ENCODE measurements at regions not wholly inside any gene's neighbourhood (a gene's known extent, or its start where the extent isn't known, plus 50 kb on each side); places are given as distances from the start of the nearest gene placed in this dataset.

DNA sequence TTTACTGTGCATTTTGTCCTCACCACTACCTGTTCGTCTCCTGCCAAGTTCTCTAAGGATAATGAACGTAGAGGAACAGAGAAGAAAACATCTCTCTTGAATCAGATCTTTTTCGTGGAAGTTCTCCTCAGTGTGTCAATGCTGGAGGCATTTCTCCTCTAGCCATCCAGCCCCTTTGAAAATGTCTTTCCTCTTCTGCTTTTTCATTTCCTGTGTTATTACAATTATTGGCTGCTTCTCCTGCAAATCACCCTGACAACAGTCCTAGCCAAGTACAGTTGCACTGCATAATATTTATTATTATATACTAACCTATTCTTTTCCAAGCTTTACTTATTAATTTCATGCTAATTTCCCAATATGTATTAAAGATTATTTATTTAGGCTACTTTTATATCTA lies 61.8 kb upstream of the TRPM3 start:
- H4K91ac ChIP-seq (replicated peaks; ENCODE audit: insufficient read length, low read length) = no peak overlapping the region
- H3K4me3 ChIP-seq (ENCODE audit: extremely low read depth in 1 of 4, insufficient read depth in 2 of 4, low read depth in 3 of 4, low read length in 4 of 4) = no peak overlapping the region
- H4K8ac ChIP-seq (ENCODE audit: extremely low read depth, insufficient read depth, low read length) = no peak overlapping the region
- no peaks in the 10 kb centered on the region for H3K79me1 ChIP-seq (ENCODE audit: low read depth, low read length)
- no peak overlapping the region for H3K9ac ChIP-seq (replicated peaks in 1 of 4; ENCODE audit: extremely low read depth in 1 of 4, low read depth in 3 of 4, low read length in 3 of 4)
- no peaks in the 10 kb centered on the region for H3K79me2 ChIP-seq (ENCODE audit: control insufficient read depth in 1 of 2, insufficient read depth in 2 of 2, low read length in 2 of 2)
- no peak overlapping the region for H2BK20ac ChIP-seq (ENCODE audit: low read length)
- FAIRE-seq = no peak
- no peaks in the 10 kb centered on the region for H3K4me1 ChIP-seq (replicated peaks in 1 of 4; ENCODE audit: control insufficient read depth in 3 of 4, insufficient read depth in 4 of 4, low read length in 3 of 4)
- no peak overlapping the region for H3K27ac ChIP-seq (ENCODE audit: low read depth, low read length)
- no peak overlapping the region for H2AFZ ChIP-seq (ENCODE audit: low read length)
- ChIA-PET POLR2A (ENCODE audit: partially characterized antibody) (no interaction called here), CTCF (ENCODE audit: partially characterized antibody) (no interaction called here)
- no peak overlapping the region for H2BK5ac ChIP-seq (ENCODE audit: low read depth, low read length)
- WGBS, 2 experiments (ENCODE audit: extremely low coverage in 1 of 2, insufficient coverage in 1 of 2, insufficient read length in 1 of 2, insufficient replicate concordance in 2 of 2, low coverage in 1 of 2, low lambda C conversion rate in 2 of 2, missing lambda C conversion rate in 1 of 2) = 85% methylated on average over 3 of the region's 3 CpGs; no CpG with 5 or more reads in 1 of the 2 experiments
- H3K18ac ChIP-seq (ENCODE audit: extremely low read depth, low read length) = no peak overlapping the region
- no peak overlapping the region for H4K5ac ChIP-seq (ENCODE audit: insufficient read length, low read depth, low read length)
- no peak overlapping the region for H2BK12ac ChIP-seq (ENCODE audit: low read depth, low read length)
- H3K23me2 ChIP-seq (ENCODE audit: low read depth, low read length) = no peaks in the 10 kb centered on the region; the same call in 1 of the 2 replicates
- no peaks in the 10 kb centered on the region for H3K36me3 ChIP-seq (ENCODE audit: control insufficient read depth in 2 of 4, insufficient read depth in 4 of 4, low read length in 3 of 4)
- no peak overlapping the region for H3K4ac ChIP-seq (replicated peaks; ENCODE audit: insufficient read length, low read depth, low read length)
- H3K56ac ChIP-seq (replicated peaks; ENCODE audit: insufficient read length, low read depth, low read length) = no peak overlapping the region
- H2BK120ac ChIP-seq (replicated peaks; ENCODE audit: low read depth, low read length) = no peak overlapping the region
- no peak overlapping the region for H3K4me2 ChIP-seq (ENCODE audit: insufficient read depth in 1 of 2, low read depth in 2 of 2, low read length in 2 of 2)
- no peak overlapping the region for H3K23ac ChIP-seq (ENCODE audit: insufficient read length)
- H3K9me3 ChIP-seq (ENCODE audit: insufficient read depth in 2 of 2, low read depth in 1 of 2, low read length in 1 of 2) = no peaks in the 10 kb centered on the region
- no peak overlapping the region for H2BK15ac ChIP-seq (ENCODE audit: low read length)
- H2AK5ac ChIP-seq (ENCODE audit: low read depth, low read length) = no peak overlapping the region
- H4K20me1 ChIP-seq (replicated peaks in 1 of 2; ENCODE audit: control insufficient read depth in 1 of 2, insufficient read depth in 2 of 2, low read length in 2 of 2) = no peaks in the 10 kb centered on the region
- DNase-seq (ENCODE audit: low read depth in 1 of 2, low spot score in 2 of 2) = no peak
- H3K14ac ChIP-seq (ENCODE audit: insufficient read length) = no peak overlapping the region
- H3K27me3 ChIP-seq (replicated peaks in 1 of 4; ENCODE audit: control insufficient read depth in 3 of 4, extremely low read depth in 1 of 4, insufficient read depth in 3 of 4, low read length in 3 of 4) = no peaks in the 10 kb centered on the region
- TF ChIP-seq SP2 (IDR thresholded peaks at IDR 0.05; ENCODE audit: low read length) (no peak), SUZ12 (IDR thresholded peaks at IDR 0.05; ENCODE audit: low read length) (no peak), JUN (IDR thresholded peaks at IDR 0.05; ENCODE audit: low read depth, low read length) (no peak), TBP (IDR thresholded peaks at IDR 0.05; ENCODE audit: low read depth, low read length) (no peak), POLR2AphosphoS5 (IDR thresholded peaks at IDR 0.05; ENCODE audit: low read depth, low read length) (no peak), YY1 (IDR thresholded peaks at IDR 0.05; ENCODE audit: low read depth, low read length) (no peak), ZNF274 (IDR thresholded peaks at IDR 0.05; ENCODE audit: borderline replicate concordance, extremely low read depth, low read length) (no peak), ASH2L (IDR thresholded peaks at IDR 0.05; ENCODE audit: low read length) (no peak), SP4 (IDR thresholded peaks at IDR 0.05; ENCODE audit: low read length) (no peak), PHF8 (conservative IDR thresholded peaks at IDR 0.05; ENCODE audit: low read depth, low read length) (no peak), TCF12 (IDR thresholded peaks at IDR 0.05; ENCODE audit: low read depth, low read length) (no peak), GABPA (IDR thresholded peaks at IDR 0.05; ENCODE audit: borderline replicate concordance, insufficient read depth, low read length) (no peak), RXRA (IDR thresholded peaks at IDR 0.05; ENCODE audit: insufficient read depth, low read depth, low read length) (no peak)
- TF ChIP-seq, protein P1, sequence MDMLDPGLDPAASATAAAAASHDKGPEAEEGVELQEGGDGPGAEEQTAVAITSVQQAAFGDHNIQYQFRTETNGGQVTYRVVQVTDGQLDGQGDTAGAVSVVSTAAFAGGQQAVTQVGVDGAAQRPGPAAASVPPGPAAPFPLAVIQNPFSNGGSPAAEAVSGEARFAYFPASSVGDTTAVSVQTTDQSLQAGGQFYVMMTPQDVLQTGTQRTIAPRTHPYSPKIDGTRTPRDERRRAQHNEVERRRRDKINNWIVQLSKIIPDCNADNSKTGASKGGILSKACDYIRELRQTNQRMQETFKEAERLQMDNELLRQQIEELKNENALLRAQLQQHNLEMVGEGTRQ (IDR thresholded peaks at IDR 0.05; ENCODE audit: low read length) = no peak
- TF ChIP-seq, protein P2, sequence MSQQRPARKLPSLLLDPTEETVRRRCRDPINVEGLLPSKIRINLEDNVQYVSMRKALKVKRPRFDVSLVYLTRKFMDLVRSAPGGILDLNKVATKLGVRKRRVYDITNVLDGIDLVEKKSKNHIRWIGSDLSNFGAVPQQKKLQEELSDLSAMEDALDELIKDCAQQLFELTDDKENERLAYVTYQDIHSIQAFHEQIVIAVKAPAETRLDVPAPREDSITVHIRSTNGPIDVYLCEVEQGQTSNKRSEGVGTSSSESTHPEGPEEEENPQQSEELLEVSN (IDR thresholded peaks at IDR 0.05) = no peak
